Panc1 (cell line): ENCODE measurements at regions not wholly inside any gene's neighbourhood (a gene's known extent, or its start where the extent isn't known, plus 50 kb on each side); places are given as distances from the start of the nearest gene placed in this dataset.
"Not testable (repeated sequence)": the region's sequence is repeated elsewhere in the genome, so short reads cannot be mapped to it uniquely, and the experiment has no call there.

Source experiments
- CTCF ChIP-seq: fragments of 450-650 bp; IDR thresholded peaks from 2 replicates; pipeline ENCODE4 v1.5.1; 2017; ENCODE audit warnings: mild to moderate bottlenecking
- POLR2AphosphoS5 ChIP-seq: IDR thresholded peaks from 2 replicates; pipeline ENCODE4 v1.6.1; 2012; ENCODE audit warnings: mild to moderate bottlenecking, low read depth, low read length, moderate library complexity
- REST ChIP-seq, 2 experiments: IDR thresholded peaks; 2 replicates each; pipeline ENCODE4 v1.6.1; 2011 to 2012; ENCODE audit warnings: low read depth in 2 of 2, control low read depth in 1 of 2, low read length in 1 of 2, mild to moderate bottlenecking in 1 of 2, moderate library complexity in 1 of 2; ENCODE audit not compliant: insufficient read depth in 1 of 2
- SIN3A ChIP-seq: IDR thresholded peaks from 2 replicates; pipeline ENCODE4 v1.6.1; 2012; ENCODE audit warnings: low read depth, mild to moderate bottlenecking, low read length, moderate library complexity, borderline replicate concordance; ENCODE audit not compliant: insufficient read depth
- TCF7L2 ChIP-seq: IDR thresholded peaks from 2 replicates; pipeline ENCODE4 v1.6.1; 2011; ENCODE audit warnings: mild to moderate bottlenecking, low read depth, low read length, inconsistent platforms

- not testable (repeated sequence) for TF ChIP-seq CTCF; REST (IDR thresholded peaks at IDR 0.05; ENCODE audit: insufficient read depth in 1 of 2, low read depth in 2 of 2, low read length in 1 of 2); TCF7L2; POLR2AphosphoS5; SIN3A
Observed at GRCh38 chr21:7774219-7774618, 2747.2 kb upstream of the TPTE start.
